ENCODE measurements at regions not wholly inside any gene's neighbourhood (a gene's known extent, or its start where the extent isn't known, plus 50 kb on each side); places are given as distances from the start of the nearest gene placed in this dataset.

DNA sequence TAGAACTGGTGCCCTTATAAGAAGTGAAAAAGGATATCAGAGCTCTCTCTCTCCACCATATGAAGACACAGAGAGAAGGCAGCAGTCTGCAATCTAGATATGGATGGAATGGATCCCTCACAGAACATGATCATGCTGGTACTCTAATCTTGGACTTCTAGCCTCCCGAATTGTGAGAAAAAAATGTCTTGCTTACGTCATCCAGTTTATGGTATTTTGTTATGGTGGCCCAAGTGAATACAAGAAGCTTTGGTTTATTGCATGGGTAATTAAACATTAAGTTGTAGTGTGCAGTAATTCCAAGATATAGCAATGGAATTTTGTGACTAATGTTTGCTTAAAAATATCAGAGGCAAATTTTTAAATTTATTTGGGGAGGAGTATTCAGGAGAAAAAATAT is 1667.4 kb upstream of the SLC39A10 start:
- TF ChIP-seq BHLHE40 (IDR thresholded peaks at IDR 0.05; ENCODE audit: low read depth, low read length) = no peak
- no peak for TF ChIP-seq FOSL2 (IDR thresholded peaks at IDR 0.05)
- no peak for TF ChIP-seq FOSL2 (CRISPR knock-in tag; IDR thresholded peaks at IDR 0.05)
- TF ChIP-seq CBX8 (IDR thresholded peaks at IDR 0.05) = no peak
- no peak for TF ChIP-seq SREBF2 (IDR thresholded peaks at IDR 0.05)
- no peak for TF ChIP-seq CTCF (IDR thresholded peaks at IDR 0.05)
- TF ChIP-seq ELK1 (IDR thresholded peaks at IDR 0.05; ENCODE audit: low read depth, low read length) = no peak
- no peak for TF ChIP-seq CHD4 (IDR thresholded peaks at IDR 0.05; ENCODE audit: borderline replicate concordance)
- TF ChIP-seq, protein P1, sequence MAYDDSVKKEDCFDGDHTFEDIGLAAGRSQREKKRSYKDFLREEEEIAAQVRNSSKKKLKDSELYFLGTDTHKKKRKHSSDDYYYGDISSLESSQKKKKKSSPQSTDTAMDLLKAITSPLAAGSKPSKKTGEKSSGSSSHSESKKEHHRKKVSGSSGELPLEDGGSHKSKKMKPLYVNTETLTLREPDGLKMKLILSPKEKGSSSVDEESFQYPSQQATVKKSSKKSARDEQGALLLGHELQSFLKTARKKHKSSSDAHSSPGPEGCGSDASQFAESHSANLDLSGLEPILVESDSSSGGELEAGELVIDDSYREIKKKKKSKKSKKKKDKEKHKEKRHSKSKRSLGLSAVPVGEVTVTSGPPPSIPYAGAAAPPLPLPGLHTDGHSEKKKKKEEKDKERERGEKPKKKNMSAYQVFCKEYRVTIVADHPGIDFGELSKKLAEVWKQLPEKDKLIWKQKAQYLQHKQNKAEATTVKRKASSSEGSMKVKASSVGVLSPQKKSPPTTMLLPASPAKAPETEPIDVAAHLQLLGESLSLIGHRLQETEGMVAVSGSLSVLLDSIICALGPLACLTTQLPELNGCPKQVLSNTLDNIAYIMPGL (CRISPR knock-in tag; IDR thresholded peaks at IDR 0.05; ENCODE audit: borderline replicate concordance) = no peak
- no peak for TF ChIP-seq NPAS2 (CRISPR knock-in tag; IDR thresholded peaks at IDR 0.05; ENCODE audit: borderline replicate concordance)
- no peak for TF ChIP-seq CEBPB (IDR thresholded peaks at IDR 0.05)
- DNase-seq (ENCODE audit: low read depth in 1 of 2, low spot score in 1 of 2) = no peak
- Histone ChIP-seq H3K4me3 (no peak overlapping the region), H3K4me2 (no peak overlapping the region), H3K4me1 (no peaks in the 10 kb centered on the region), H3K27ac (no peak overlapping the region), H3K9me3 (no peaks in the 10 kb centered on the region)
- ChIA-PET POLR2A (no interaction called here), CTCF (interaction anchor here (1.1 kb wide), 1 partner anchor 18 kb away, joined by 3 read pairs; no protein-coding TSS in a partner anchor)
- no peak for ATAC-seq
- 18% methylated on average over 2 of the region's 2 CpGs for WGBS (ENCODE audit: missing lambda C conversion rate)
- FAIRE-seq = no peak

- Histone ChIP-seq H3K27ac (no peak overlapping the region), H3K4me2 (no peak overlapping the region), H3K9me3 (no peaks in the 10 kb centered on the region), H3K4me3 (no peak overlapping the region), H3K4me1 (no peaks in the 10 kb centered on the region)
- POLR2A ChIA-PET = no interaction called here
- WGBS (ENCODE audit: missing lambda C conversion rate) = 8% methylated on average over 1 of the region's 1 CpG
- TF ChIP-seq SMC3 (IDR thresholded peaks at IDR 0.05) (no peak), MYC (IDR thresholded peaks at IDR 0.05; ENCODE audit: borderline replicate concordance, low read length) (no peak), NPAS2 (CRISPR knock-in tag; IDR thresholded peaks at IDR 0.05; ENCODE audit: borderline replicate concordance) (no peak), EHF (CRISPR knock-in tag; IDR thresholded peaks at IDR 0.05) (no peak), RCOR1 (IDR thresholded peaks at IDR 0.05; ENCODE audit: low read depth, low read length) (no peak), POLR2A (IDR thresholded peaks at IDR 0.05; ENCODE audit: low read length) (no peak), HEYL (CRISPR knock-in tag; IDR thresholded peaks at IDR 0.05) (no peak), MAZ (IDR thresholded peaks at IDR 0.05; ENCODE audit: borderline replicate concordance, low read depth, low read length) (no peak), FOXS1 (CRISPR knock-in tag; IDR thresholded peaks at IDR 0.05) (no peak)
- TF ChIP-seq, protein P2, sequence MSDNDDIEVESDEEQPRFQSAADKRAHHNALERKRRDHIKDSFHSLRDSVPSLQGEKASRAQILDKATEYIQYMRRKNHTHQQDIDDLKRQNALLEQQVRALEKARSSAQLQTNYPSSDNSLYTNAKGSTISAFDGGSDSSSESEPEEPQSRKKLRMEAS (IDR thresholded peaks at IDR 0.05) = no peak
- FAIRE-seq (no peak), ATAC-seq (no peak), DNase-seq (ENCODE audit: low read depth in 1 of 2, low spot score in 1 of 2) (no peak)
- CTCF ChIA-PET = interaction anchor here (1.1 kb wide), 1 partner anchor 17 kb away, joined by 3 read pairs; no protein-coding TSS in a partner anchor
These were observed 1668.2 kb upstream of the SLC39A10 start for GRCh38 chr2:193988784-193989183.

- Histone ChIP-seq H3K27ac (no peak overlapping the region), H3K9me3 (no peaks in the 10 kb centered on the region), H3K4me1 (no peaks in the 10 kb centered on the region), H3K4me2 (no peak overlapping the region), H3K4me3 (no peak overlapping the region)
- CTCF ChIA-PET = no interaction called here
- POLR2A ChIA-PET = no interaction called here
- 53% methylated on average over 2 of the region's 2 CpGs for WGBS (ENCODE audit: missing lambda C conversion rate)
- ATAC-seq = no peak
- TF ChIP-seq NPAS2 (CRISPR knock-in tag; IDR thresholded peaks at IDR 0.05; ENCODE audit: borderline replicate concordance) = no peak
- no peak for FAIRE-seq
- no peak for DNase-seq (ENCODE audit: low read depth in 1 of 2, low spot score in 1 of 2)
These were observed 1671.8 kb upstream of the SLC39A10 start for GRCh38 chr2:193985272-193985671.
